Neuronal stem cell (in vitro differentiated cells): ENCODE measurements at regions not wholly inside any gene's neighbourhood (a gene's known extent, or its start where the extent isn't known, plus 50 kb on each side); places are given as distances from the start of the nearest gene placed in this dataset.

Experiments used
- DNase-seq: peaks from one replicate; pipeline ENCODE4 v3.0.0-alpha.2; 2013; ENCODE audit warnings: low spot score
- H2AFZ ChIP-seq: one replicate; pipeline ENCODE4 v1.6.1; 2013; ENCODE audit warnings: mild to moderate bottlenecking, low read length, inconsistent platforms
- H2AK5ac ChIP-seq: 2 replicates; pipeline ENCODE4 v1.6.1; 2013; ENCODE audit warnings: low read depth, mild to moderate bottlenecking, inconsistent platforms, low read length, moderate library complexity, mixed read lengths
- H2BK120ac ChIP-seq: 2 replicates; pipeline ENCODE4 v1.6.1; 2013; ENCODE audit warnings: low read depth, mild to moderate bottlenecking, inconsistent platforms, low read length, moderate library complexity, mixed read lengths
- H2BK12ac ChIP-seq: one replicate; pipeline ENCODE4 v1.6.1; 2013; ENCODE audit warnings: low read length, inconsistent platforms
- H2BK15ac ChIP-seq: 2 replicates; pipeline ENCODE4 v1.6.1; 2013; ENCODE audit warnings: mild to moderate bottlenecking, low read length, inconsistent platforms, mixed read lengths
- H2BK5ac ChIP-seq: one replicate; pipeline ENCODE4 v1.6.1; 2013; ENCODE audit warnings: inconsistent platforms, mild to moderate bottlenecking, low read length, moderate library complexity
- H3K14ac ChIP-seq: one replicate; pipeline ENCODE4 v1.6.1; 2013; ENCODE audit warnings: low read length, inconsistent platforms
- H3K18ac ChIP-seq: 2 replicates; pipeline ENCODE4 v1.6.1; 2013; ENCODE audit warnings: low read length, inconsistent platforms
- H3K23ac ChIP-seq: 2 replicates; pipeline ENCODE4 v1.6.1; 2013; ENCODE audit warnings: low read depth, mild to moderate bottlenecking, mixed read lengths, low read length, inconsistent platforms; ENCODE audit not compliant: poor library complexity
- H3K27ac ChIP-seq: replicated peaks from 3 replicates; pipeline ENCODE4 v1.5.1; 2013; ENCODE audit warnings: low read length, inconsistent platforms
- H3K27me3 ChIP-seq, 3 experiments: 2 replicates each; pipeline ENCODE4 v1.6.1; 2013; ENCODE audit warnings: low read length in 3 of 3, mild to moderate bottlenecking in 2 of 3, inconsistent platforms in 1 of 3, low read depth in 1 of 3, mixed read lengths in 1 of 3, moderate library complexity in 1 of 3; ENCODE audit not compliant: control insufficient read depth in 3 of 3, insufficient read depth in 3 of 3
- H3K36me3 ChIP-seq, 2 donors: replicated peaks in 1 of 2; 2 replicates each; pipeline ENCODE4 v1.6.1; 2013; ENCODE audit warnings: low read length in 2 of 2; ENCODE audit not compliant: control insufficient read depth in 2 of 2, insufficient read depth in 2 of 2
- H3K4ac ChIP-seq: 2 replicates; pipeline ENCODE4 v1.6.1; 2013; ENCODE audit warnings: inconsistent platforms, mild to moderate bottlenecking, low read length, moderate library complexity
- H3K4me1 ChIP-seq, 2 donors: 1 replicate in 1 of 2; 2 replicates in 1 of 2; pipeline ENCODE4 v1.6.1; 2013; ENCODE audit warnings: low read length in 2 of 2, low read depth in 1 of 2; ENCODE audit not compliant: control insufficient read depth in 2 of 2, insufficient read depth in 1 of 2
- H3K4me2 ChIP-seq: one replicate; pipeline ENCODE4 v1.6.1; 2013; ENCODE audit warnings: mild to moderate bottlenecking, low read length, inconsistent platforms; ENCODE audit not compliant: insufficient read depth, poor library complexity, severe bottlenecking
- H3K4me3 ChIP-seq, 2 donors: 2 replicates each; pipeline ENCODE4 v1.5.1; 2013; ENCODE audit warnings: low read length in 2 of 2, mild to moderate bottlenecking in 2 of 2, inconsistent platforms in 1 of 2, moderate library complexity in 1 of 2
- H3K79me1 ChIP-seq: one replicate; pipeline ENCODE4 v1.6.1; 2013; ENCODE audit warnings: low read depth, mild to moderate bottlenecking, inconsistent platforms, low read length, moderate library complexity
- H3K9ac ChIP-seq: one replicate; pipeline ENCODE4 v1.6.1; 2013; ENCODE audit warnings: mild to moderate bottlenecking, low read depth, low read length, inconsistent platforms; ENCODE audit not compliant: poor library complexity
- H3K9me3 ChIP-seq, 2 donors: replicated peaks in 1 of 2; 2 replicates each; pipeline versions ENCODE3 to v1.6.1; 2013; ENCODE audit warnings: low read length in 2 of 2, mild to moderate bottlenecking in 2 of 2, inconsistent platforms in 1 of 2, low read depth in 1 of 2, mixed read lengths in 1 of 2, moderate library complexity in 1 of 2; ENCODE audit not compliant: control insufficient read depth in 2 of 2, insufficient read depth in 1 of 2
- H4K8ac ChIP-seq: one replicate; pipeline ENCODE4 v1.6.1; 2013; ENCODE audit warnings: low read depth, mild to moderate bottlenecking, inconsistent platforms, low read length, moderate library complexity
- H4K91ac ChIP-seq: one replicate; pipeline ENCODE4 v1.6.1; 2013; ENCODE audit warnings: low read length, low read depth, mild to moderate bottlenecking, inconsistent platforms; ENCODE audit not compliant: poor library complexity
- WGBS, 2 donors: extraction: QIAGEN DNeasy Blood & Tissue Kit; methylation state at CpG; one replicate each; pipeline ENCODE4 v1.1.7; 2013; ENCODE audit warnings: missing lambda C conversion rate in 2 of 2, mixed read lengths in 1 of 2; ENCODE audit not compliant: insufficient read length in 2 of 2, insufficient replicate concordance in 1 of 2; ENCODE audit errors: extremely low coverage in 2 of 2; 5-methylcytosine and 5-hydroxymethylcytosine counted together

GRCh38 chr5:137560420-137560819 is 61.3 kb upstream of the SPOCK1 start:
- no peak overlapping the region for H3K27ac ChIP-seq
- no peak overlapping the region for H2AK5ac ChIP-seq
- H3K9me3 ChIP-seq: no peaks in the 10 kb centered on the region
- H3K36me3 ChIP-seq: no peaks in the 10 kb centered on the region
- H3K23ac ChIP-seq: no peak overlapping the region
- no peak overlapping the region for H2AFZ ChIP-seq
- no peak overlapping the region for H2BK5ac ChIP-seq
- H3K4me2 ChIP-seq: no peak overlapping the region
- no peak overlapping the region for H3K14ac ChIP-seq
- peaks cover 0 to 6% (median 0%) of the 10 kb centered on the region in 3 experiments for H3K27me3 ChIP-seq
- no peak overlapping the region for H4K91ac ChIP-seq
- no peak overlapping the region for H3K4ac ChIP-seq
- no CpG with 5 or more reads among the region's 5 CpGs for WGBS, 2 donors
- no peaks in the 10 kb centered on the region for H3K79me1 ChIP-seq
- no peak for DNase-seq
- H3K9ac ChIP-seq: no peak overlapping the region
- H3K18ac ChIP-seq: no peak overlapping the region
- H2BK120ac ChIP-seq: no peak overlapping the region
- no peak overlapping the region for H3K4me3 ChIP-seq
- no peak overlapping the region for H2BK15ac ChIP-seq
- H3K4me1 ChIP-seq: peaks cover 3 to 13% of the 10 kb centered on the region in 2 donors
- H4K8ac ChIP-seq: no peak overlapping the region
- no peak overlapping the region for H2BK12ac ChIP-seq
